ENCODE measurements at regions not wholly inside any gene's neighbourhood (a gene's known extent, or its start where the extent isn't known, plus 50 kb on each side); places are given as distances from the start of the nearest gene placed in this dataset.
A peak's percentile ranks its signal among the peaks of the same experiment; 100 is the strongest.

GRCh38 chr7:340979-341694 lies 51.2 kb downstream of the FOXL3 start:
- no peak for DNase-seq

DNA sequence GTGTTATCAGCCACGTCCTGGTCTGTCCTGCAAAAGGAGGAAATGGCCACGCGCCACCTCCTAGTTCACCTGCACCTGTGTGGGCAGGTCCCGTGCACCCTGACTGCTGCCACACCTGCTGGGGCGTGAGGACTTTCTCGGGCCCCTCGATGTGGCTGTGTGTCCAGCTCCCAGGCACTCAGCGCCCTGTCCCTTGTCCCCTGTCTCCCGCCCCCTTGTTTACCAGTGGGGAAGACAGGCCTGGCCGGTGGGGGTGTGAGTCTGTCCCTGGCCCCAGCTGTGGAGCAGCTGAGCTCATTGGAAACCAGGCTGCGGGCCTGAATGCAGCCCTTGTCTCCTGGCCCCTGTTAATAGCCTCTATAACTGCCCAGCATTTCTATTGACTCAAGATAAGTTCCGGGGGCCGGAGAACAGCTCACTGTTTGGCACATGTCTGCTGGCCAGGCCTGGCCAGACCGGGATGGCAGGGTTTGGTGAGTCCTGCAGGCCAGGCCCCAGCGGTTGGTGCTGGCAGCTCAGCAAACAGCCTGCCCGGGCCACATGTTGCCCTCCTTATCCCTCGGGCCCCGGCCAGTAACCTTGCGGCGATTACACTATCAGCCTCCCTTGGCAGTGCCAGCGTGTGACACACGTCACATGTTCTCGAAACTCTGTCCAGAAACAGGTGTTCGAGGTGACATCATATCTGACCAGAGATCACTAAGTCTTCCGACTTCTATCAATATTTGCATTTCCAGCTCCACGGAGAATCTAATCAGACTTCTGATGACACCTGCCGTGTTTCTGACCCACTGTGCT lies 52.1 kb downstream of the FOXL3 start:
- DNase-seq = no peak

GRCh38 chr7:342681-343216 lies 52.8 kb downstream of the FOXL3 start:
- no peak for DNase-seq

GRCh38 chr7:343227-343822 lies 53.4 kb downstream of the FOXL3 start:
- DNase-seq = no peak

DNA sequence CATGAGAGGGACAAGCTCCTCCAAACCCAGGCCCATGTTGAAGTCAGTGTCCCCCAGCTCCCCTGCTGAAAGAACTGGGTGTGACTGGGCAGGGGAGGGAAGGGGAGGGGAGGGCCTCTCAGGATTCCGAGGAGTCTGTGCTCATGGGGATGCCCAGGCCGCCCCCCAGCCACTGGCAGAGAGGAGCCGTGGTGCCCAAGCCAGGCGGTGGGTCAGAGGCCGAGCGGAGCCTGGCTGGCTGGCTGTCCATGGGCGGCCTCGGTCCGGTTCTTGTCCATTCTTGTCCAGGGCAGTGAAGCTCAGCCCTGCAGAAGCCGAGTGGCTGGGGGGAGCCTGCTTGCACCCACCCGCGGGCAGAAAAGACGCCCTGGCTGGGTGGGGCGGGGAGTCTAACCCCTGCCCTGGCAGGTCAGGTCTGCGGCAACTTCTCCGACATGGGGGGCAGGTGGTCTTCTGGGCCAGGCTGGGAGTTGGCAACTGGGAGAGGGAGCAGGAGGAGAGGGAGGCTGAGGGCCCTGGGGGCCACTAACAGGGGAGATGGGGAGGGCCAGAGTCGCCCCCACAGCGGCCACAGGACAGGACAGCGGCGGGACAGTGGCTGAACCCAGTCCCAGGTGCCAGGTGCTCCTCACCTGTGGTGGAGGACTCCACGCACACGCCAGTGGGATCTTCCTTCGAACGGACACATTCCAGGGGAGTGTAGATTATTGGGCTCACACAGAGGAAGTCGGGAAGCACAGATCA lies 54.1 kb downstream of the FOXL3 start:
- DNase-seq = no peak

GRCh38 chr7:344608-344994 lies 54.6 kb downstream of the FOXL3 start:
- DNase-seq = no peak

DNA sequence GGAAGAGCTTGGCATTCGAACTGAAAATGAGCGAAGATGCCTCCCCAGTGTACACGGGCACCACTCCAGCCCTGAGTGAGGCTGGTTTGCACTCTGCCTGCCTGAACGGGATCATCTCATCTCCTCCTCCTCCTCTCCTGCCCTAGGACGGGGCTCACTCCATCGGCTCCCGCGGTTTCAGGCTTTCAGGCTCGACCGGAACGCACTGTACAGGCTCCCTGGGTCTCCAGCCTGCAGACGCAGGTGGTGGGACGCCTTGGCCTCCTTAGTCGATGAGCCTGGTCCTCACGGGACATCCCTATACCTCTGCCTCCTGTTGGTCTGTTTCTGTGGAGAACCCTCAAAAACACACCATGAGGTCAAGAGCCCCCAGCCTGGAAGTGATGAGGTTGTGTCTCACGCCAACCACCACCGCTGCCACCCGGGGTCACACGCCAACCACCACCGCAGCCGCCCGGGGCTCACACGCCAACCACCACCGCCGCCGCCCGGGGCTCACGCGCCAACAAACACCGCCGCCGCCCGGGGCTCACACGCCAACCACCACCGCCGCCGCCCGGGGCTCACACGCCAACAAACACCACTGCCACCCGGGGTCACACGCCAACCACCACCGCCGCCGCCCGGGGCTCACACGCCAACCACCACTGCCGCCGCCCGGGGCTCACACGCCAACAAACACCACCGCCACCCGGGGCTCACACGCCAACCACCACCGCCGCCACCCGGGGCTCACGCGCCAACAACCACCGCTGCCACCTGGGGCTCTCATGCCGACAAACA lies 56.3 kb downstream of the FOXL3 start:
- no peak for DNase-seq

- DNase-seq = no peak
These were observed 57.1 kb downstream of the FOXL3 start for GRCh38 chr7:347001-347590.

- DNase-seq = no peak
These were observed 57.9 kb downstream of the FOXL3 start for GRCh38 chr7:347644-348479.

DNA sequence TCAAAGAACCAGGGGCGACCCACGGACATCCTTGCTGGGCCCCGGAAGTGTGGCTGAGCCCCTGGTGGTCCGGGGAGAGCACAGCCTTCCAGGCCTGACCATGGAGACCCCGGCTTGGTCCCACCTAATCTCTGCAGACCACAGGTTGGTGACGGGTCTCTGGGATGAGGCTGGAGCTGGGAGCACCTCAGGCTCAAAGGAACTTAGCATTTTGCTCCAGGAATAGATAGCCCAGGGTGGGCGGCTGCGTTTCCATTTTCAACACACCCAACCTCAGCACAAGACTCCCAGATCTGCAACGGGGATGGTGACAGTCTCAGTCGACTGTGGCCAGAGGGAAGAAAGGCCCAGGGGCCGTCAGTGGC lies 58.5 kb downstream of the FOXL3 start:
- no peak for DNase-seq

GRCh38 chr7:348962-349743 lies 59.2 kb downstream of the FOXL3 start:
- no peak for DNase-seq

DNA sequence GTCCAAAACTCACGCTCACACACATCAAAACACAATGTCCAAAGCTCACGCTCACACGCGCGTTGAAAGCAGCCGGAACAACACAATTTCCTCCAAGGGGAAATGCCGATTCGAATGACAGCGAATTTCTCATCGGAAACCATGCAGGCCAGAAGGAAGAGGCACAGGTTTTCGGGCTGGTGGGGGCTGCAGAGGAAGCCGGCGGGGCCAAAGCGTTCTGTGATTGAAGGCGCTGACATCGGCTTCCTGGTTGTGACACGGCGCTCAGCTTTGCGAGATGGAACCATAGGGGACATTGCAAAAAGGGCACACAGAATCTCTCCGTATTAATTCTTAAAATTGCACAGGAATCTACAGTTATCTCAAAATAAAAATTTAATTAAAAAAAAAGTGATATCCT lies 61.3 kb downstream of the FOXL3 start:
- DNase-seq = peak; percentile 71

- peak; percentile 64 for DNase-seq
These were observed 61.9 kb downstream of the FOXL3 start for GRCh38 chr7:351681-352480.

DNA sequence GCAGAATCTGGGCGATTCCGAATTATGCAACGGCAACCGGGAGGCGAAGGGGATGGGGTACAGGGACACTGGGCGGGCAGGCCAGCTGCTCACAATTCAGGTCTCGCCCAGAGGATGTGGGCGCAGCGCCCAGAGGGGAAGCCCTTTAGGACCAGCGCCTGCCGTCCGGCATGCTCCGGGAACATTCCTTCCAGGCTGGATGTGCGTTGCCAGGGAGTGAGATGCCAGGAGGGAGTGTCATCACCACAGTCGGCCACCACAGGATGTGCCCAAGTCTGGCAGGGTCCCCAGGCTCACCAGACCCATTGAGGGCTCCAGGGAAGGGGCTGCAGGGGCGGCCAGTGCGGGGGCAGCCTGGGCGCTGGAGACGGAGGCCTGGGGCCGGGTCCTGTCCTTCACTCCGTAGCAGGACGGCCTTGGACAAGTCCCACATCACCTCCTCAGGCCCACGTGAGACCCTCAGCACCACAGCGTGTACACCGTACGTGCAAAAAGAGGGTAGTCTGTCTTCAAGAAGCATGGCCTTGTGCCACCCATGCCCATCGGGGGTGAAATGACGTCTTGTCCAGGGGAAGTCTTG lies 63.9 kb downstream of the FOXL3 start:
- DNase-seq = no peak

- no peak for DNase-seq
These were observed 64.9 kb downstream of the FOXL3 start for GRCh38 chr7:354597-355470.

- no peak for DNase-seq
These were observed 65.6 kb downstream of the FOXL3 start for GRCh38 chr7:355568-355967.

- no peak for DNase-seq
These were observed 66.1 kb downstream of the FOXL3 start for GRCh38 chr7:356087-356486.
